ENCODE measurements at regions not wholly inside any gene's neighbourhood (a gene's known extent, or its start where the extent isn't known, plus 50 kb on each side); places are given as distances from the start of the nearest gene placed in this dataset.
"Not testable (repeated sequence)": the region's sequence is repeated elsewhere in the genome, so short reads cannot be mapped to it uniquely, and the experiment has no call there.

DNA sequence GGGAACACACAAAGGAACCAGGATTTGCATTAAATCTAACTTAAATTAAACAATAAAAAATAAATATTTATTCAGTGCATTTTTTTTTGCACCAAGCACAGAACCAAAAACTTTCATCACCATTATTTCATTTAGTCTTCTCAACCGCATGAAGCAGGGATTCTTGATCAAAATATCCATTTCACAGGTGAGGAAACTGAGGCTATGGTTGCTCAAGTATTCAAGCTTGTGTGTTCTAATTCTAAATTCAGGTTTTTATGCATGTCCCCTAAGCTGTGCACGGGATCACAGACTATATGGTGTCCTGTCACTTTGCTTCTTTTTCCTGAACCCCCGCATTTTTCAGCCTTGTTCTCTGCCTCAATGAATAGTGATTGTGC is 64.3 kb upstream of the BCL6 start:
- Mint-ChIP-seq H3K4me3 (no peak overlapping the region), H3K4me1 (peaks cover 15 to 18% of the 10 kb centered on the region in 2 donors), H3K36me3 (peaks cover 2 to 3% of the 10 kb centered on the region in 2 donors), H3K9me3 (peaks cover 2 to 5% of the 10 kb centered on the region in 2 donors), H3K27me3 (no peaks in the 10 kb centered on the region), H3K27ac (peak overlapping the region; percentile 27)
- no peak for DNase-seq
- no peak for ATAC-seq (replicated peaks)

DNA sequence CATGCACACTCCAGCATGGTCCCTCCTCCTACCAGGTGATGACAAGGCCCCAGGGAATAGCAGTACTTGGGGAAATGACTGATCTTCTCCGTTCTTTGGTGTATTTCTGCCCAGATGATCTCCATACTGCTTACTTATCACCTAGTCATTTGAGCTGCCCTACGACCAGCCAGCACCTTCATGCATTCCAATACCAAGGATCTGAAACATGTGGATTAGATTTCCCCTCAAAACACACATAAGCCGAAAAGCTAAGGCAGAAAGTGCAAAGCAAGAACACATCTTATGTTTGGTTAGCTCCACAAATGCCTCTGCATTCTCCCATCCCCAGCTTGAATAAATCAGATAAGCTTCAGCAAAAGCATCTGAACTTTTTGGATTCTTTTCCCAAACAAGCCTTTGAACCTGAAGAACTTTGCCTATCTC is 64.8 kb upstream of the BCL6 start:
- Mint-ChIP-seq H3K27me3 (no peaks in the 10 kb centered on the region), H3K9me3 (peaks cover 2 to 5% of the 10 kb centered on the region in 2 donors), H3K36me3 (peaks cover 2 to 3% of the 10 kb centered on the region in 2 donors), H3K4me3 (no peak overlapping the region), H3K27ac (peak overlapping the region; percentile 27), H3K4me1 (peaks cover 11 to 14% of the 10 kb centered on the region in 2 donors)
- DNase-seq (no peak), ATAC-seq (replicated peaks) (peak in 1 of 2 donors; percentile 40)

DNA sequence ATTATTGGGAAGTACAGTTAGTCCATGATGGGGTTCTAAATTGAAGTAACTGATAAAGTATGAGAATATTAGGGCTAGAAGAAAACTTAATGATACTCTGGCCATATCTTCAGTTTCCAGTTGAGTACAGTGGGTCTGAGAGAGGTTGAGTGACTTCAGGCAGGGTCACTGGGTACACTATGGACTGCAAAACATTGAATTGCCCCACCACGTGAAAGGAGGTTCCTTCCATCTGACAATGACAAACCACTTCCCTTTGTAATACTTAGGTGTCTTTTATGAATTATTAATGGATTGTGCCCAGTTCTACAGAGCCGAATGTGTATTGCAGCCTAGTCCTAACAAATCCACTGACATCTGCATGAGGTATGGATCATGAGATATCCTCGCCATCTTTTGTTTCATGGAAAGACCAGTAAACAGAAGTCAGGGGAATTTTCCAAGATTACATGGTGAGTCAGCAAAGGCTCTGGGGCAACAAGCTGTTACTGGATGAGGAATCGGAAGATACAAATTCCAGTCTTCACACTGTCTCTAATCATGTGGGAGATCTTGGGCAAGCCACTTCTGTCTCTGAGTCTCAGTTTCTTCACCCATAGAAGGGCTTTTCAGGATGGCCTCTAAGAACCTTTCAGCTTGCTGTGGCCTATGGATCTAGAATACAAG is 66.5 kb upstream of the BCL6 start:
- H3K4me3 Mint-ChIP-seq, result no peak overlapping the region
- H3K36me3 Mint-ChIP-seq, result peaks cover 0 to under 1% of the 10 kb centered on the region in 2 donors
- no peak overlapping the region for H3K27ac Mint-ChIP-seq
- H3K4me1 Mint-ChIP-seq, result peaks cover 11 to 14% of the 10 kb centered on the region in 2 donors
- H3K27me3 Mint-ChIP-seq, result peaks cover 0 to 3% of the 10 kb centered on the region in 2 donors
- ATAC-seq (replicated peaks), result no peak
- DNase-seq, result no peak
- H3K9me3 Mint-ChIP-seq, result no peaks in the 10 kb centered on the region

DNA sequence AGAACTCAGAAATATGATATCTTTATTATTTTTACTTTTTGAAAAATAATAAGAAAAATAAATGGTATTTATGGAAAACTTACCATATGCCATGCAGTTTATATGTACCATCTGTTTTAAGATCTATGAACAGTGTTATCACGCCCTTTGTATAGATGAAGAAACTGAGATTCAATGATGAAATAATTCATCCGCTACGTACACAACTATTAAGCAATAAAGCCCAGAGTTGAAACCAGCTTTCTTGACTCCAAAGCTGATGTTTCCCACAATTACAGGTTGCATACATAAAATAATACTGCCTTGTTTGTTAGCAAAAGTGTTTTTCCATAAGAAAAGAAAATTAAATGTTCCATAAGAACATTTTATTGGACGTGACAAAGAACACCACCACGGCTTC is 67.2 kb upstream of the BCL6 start:
- Mint-ChIP-seq H3K9me3 (peaks cover 3% of the 10 kb centered on the region in 2 donors), H3K4me1 (peaks cover 12 to 14% of the 10 kb centered on the region in 2 donors), H3K27me3 (peaks cover 0 to 3% of the 10 kb centered on the region in 2 donors), H3K27ac (no peak overlapping the region), H3K36me3 (no peaks in the 10 kb centered on the region), H3K4me3 (no peak overlapping the region)
- DNase-seq (no peak), ATAC-seq (replicated peaks) (no peak)

DNA sequence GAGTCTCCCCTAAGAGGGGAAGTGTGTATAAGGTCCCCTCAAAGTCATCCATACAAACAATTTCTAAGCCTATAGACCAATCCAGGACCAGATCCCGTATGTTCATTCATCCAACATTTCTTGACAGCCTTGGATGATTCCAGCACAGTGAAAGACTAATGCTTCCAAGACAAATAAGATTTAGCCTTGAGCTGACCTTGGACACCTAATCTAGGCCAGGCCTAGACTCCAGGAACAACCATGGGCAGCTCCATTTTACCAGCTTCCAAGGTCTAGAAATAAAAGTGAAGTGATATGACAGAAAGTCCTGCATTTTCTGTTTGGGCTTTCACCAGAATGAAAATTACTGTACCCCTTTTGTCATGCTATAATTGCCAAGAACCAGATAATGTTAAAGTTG is 67.9 kb upstream of the BCL6 start:
- DNase-seq, result no peak
- Mint-ChIP-seq H3K9me3 (peaks cover 5 to 7% of the 10 kb centered on the region in 2 donors), H3K4me1 (peaks cover 15 to 20% of the 10 kb centered on the region in 2 donors), H3K27ac (no peak overlapping the region), H3K36me3 (no peaks in the 10 kb centered on the region), H3K27me3 (peaks cover 0 to 3% of the 10 kb centered on the region in 2 donors), H3K4me3 (no peak overlapping the region)
- ATAC-seq (replicated peaks), result no peak

DNA sequence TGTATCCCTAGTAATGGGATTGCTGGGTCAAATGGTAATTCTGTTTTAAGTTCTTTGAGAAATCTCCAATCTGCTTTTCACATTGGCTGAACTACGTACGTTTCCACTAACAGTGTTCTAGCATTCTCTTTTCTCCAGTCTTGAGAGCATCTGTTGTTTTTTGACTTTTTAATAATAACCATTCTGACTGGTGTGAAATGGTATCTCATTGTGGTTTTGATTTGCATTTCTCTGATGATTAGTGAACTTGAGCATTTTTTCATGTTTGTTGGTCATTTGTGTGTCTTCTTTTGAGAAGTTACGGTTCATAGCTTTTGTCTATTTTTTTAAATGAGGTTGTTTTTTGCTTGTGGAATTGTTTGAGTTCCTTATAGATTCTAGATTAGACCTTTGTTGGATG is 72.5 kb upstream of the BCL6 start:
- ATAC-seq (replicated peaks); H3K9me3 Mint-ChIP-seq; H3K36me3 Mint-ChIP-seq; DNase-seq; H3K4me1 Mint-ChIP-seq; H3K27ac Mint-ChIP-seq; H3K4me3 Mint-ChIP-seq; H3K27me3 Mint-ChIP-seq: not testable (repeated sequence)

DNA sequence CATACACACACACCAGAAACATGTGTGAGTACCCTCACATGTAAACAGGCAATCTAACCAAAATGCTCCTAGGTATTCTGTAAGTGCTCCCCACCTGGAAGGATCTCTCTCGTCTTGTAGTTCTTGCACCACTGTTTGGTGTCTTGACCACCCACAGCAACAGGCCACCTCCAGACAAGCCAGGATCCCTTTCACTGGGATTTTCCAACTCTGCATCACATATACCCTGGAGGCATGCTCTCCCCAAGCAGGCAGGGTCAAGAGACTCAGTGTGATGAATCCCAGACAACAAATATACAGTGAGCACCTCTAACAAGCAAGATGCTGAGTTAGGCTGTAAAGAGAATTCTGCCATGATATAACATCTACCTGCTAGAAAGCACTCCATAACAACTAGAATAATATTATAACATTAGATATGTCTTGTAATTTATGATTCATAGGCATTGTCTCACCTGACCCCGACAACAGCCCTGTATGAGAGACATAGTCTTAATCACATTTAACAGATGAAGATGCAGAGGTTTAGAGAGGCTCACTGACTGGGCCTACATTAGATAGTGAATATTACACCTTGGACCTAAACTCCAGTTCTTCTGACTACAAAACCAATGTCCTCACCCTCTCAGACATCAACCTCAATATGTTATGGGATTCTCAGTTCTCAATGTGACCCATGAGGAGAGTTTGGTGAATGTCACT is 76.5 kb upstream of the BCL6 start:
- H3K36me3 Mint-ChIP-seq, result no peaks in the 10 kb centered on the region
- no peak for ATAC-seq (replicated peaks)
- peaks cover 5 to 7% of the 10 kb centered on the region in 2 donors for H3K9me3 Mint-ChIP-seq
- no peaks in the 10 kb centered on the region for H3K27me3 Mint-ChIP-seq
- H3K4me3 Mint-ChIP-seq, result no peak overlapping the region
- no peak for DNase-seq
- no peak overlapping the region for H3K27ac Mint-ChIP-seq
- H3K4me1 Mint-ChIP-seq, result peaks cover 6% of the 10 kb centered on the region in 2 donors

DNA sequence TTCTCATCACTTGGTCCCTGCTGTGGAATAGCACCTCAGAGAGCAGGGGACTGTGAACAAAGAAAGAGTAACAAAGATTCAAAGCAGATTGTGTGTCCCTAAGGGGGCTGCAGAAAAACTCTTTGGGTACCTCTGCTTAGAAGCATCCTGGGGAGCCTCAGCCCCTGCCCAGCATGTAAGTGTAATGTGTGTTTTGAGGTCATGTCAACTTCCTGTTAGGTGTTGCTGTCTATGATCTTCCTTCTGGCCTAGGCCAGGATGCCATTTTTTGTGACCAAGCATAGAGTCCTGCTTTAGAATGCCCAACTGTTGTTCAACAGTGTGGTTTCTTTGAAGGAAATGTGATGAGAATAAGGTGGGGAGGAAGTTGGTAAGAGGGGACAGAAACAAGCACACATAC is 77.1 kb upstream of the BCL6 start:
- Mint-ChIP-seq H3K27me3 (no peaks in the 10 kb centered on the region), H3K4me1 (peaks cover 6% of the 10 kb centered on the region in 2 donors), H3K27ac (no peak overlapping the region), H3K9me3 (peaks cover 2 to 5% of the 10 kb centered on the region in 2 donors), H3K4me3 (no peak overlapping the region), H3K36me3 (no peaks in the 10 kb centered on the region)
- ATAC-seq (replicated peaks), result no peak
- DNase-seq, result no peak

DNA sequence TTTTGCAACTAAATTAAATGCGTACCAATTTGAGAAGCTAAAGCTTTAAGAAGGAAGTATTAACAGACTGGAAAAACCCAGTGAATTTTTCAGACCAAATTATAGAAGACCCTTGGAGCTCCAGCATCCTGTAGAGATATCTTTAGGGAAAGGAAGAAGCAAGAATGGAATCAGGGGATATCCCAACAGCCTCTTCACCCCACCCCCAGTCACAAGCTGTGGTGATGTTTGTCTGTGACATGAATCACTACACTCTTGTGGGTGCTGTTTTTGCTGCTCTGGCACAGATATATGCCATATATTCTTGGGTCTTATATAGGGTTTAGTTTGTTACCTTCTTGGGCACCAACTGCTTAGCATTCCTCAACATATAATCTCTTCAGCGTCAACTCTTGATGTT is 78.5 kb upstream of the BCL6 start:
- no peaks in the 10 kb centered on the region for H3K27me3 Mint-ChIP-seq
- ATAC-seq (replicated peaks), result no peak

DNA sequence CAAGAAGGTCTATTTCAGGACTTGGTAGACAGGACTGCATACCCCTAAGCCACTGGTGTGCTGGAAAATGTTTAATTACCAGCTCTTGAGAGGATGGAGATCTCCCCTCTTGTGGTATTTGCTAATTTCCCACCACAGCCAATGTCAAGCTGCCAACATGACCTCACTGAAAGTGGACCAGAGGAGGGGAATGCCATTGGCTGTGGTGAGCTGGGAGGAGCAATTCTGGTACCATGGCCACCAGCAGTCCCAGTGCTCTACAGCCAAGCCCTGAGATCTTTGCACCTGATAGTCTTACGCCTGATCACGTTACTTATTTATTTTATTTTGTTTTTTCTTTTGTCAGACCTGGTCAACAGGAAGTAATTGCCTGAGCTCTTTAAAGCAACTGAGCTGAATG is 82.5 kb upstream of the BCL6 start:
- no peaks in the 10 kb centered on the region for H3K36me3 Mint-ChIP-seq

More for the DNA sequence above, 78.5 kb upstream of the BCL6 start:
- H3K9me3 Mint-ChIP-seq, result no peaks in the 10 kb centered on the region
- H3K4me3 Mint-ChIP-seq, result no peak overlapping the region
- H3K36me3 Mint-ChIP-seq, result no peaks in the 10 kb centered on the region
- no peak for DNase-seq
- peaks cover 5% of the 10 kb centered on the region in 2 donors for H3K4me1 Mint-ChIP-seq
- H3K27ac Mint-ChIP-seq, result peak overlapping the region; percentile 37

DNA sequence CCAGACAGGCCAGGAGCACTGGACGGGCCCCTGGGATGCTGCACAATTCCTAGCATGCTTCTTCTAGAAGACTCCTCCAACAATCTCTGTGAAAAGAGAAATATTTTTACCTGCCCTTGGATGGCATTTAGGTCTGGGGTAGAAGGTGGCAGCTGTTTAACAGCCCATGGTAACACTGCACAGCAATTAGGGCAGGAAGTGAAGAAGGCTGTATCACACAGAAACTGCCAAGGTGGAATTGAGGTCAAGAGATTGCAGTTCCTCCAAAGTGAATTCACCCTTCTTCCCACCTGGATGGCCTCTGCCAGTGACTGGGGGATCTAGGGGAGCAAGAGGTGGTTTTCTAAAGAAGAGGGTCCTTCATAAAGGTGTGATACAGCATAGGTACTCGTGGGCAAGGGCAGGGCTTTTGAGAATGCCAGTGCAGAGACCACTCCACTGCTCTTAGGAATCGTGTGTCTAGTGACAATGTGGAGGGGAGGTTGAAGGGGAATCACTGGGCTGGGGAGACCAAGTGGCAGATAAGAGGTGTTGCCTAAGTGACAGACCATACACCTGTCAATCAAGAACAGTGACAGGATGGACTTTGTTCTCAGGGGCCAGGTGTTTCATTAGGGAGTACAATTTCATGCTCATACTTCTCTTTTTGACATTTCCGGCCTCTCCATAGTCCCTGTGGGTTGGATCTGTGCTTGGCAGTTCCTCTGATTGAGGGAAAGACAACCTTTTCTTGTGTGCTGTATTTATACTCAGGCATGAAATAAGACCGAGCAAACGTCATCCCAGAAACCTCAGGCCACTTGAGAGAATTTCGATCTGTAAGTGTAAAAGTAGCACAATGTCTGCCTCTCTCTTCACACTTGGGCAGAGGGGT is 83.5 kb upstream of the BCL6 start:
- Mint-ChIP-seq H3K27ac (no peak overlapping the region), H3K27me3 (peaks cover 0 to 4% of the 10 kb centered on the region in 2 donors), H3K4me3 (no peak overlapping the region), H3K36me3 (no peaks in the 10 kb centered on the region), H3K9me3 (peaks cover 0 to 3% of the 10 kb centered on the region in 2 donors), H3K4me1 (peaks cover 14 to 15% of the 10 kb centered on the region in 2 donors)
- DNase-seq (no peak), ATAC-seq (replicated peaks) (peak; percentile 63 to 81)

More for the DNA sequence above, 82.5 kb upstream of the BCL6 start:
- H3K27ac Mint-ChIP-seq, result no peak overlapping the region
- peaks cover 0 to 4% of the 10 kb centered on the region in 2 donors for H3K27me3 Mint-ChIP-seq
- no peak for DNase-seq
- H3K4me1 Mint-ChIP-seq, result peaks cover 11 to 15% of the 10 kb centered on the region in 2 donors
- no peak overlapping the region for H3K4me3 Mint-ChIP-seq
- peaks cover 0 to 3% of the 10 kb centered on the region in 2 donors for H3K9me3 Mint-ChIP-seq
- no peak for ATAC-seq (replicated peaks)

DNA sequence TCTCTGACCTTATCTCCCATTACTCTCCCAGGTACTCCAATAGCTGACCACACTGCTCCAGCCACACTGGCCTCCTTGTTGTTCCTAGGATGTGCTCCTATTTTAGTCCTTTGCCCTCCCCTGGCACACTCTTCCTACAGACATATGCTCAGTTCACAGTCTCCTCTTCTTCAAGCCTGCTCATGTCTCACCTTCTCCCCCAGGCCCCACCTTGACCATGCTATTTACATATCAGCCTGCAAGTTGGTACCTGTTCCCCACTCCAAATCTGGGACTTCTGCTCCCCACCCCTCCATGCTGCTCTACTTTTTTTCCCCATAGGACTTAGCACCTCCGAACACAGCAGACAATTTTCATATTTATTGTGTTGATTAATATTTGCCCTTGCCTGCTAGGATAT is 84.9 kb upstream of the BCL6 start:
- peaks cover 0 to 4% of the 10 kb centered on the region in 2 donors for H3K27me3 Mint-ChIP-seq
- peaks cover 23 to 26% of the 10 kb centered on the region in 2 donors for H3K4me1 Mint-ChIP-seq
- H3K36me3 Mint-ChIP-seq, result peaks cover 2 to 3% of the 10 kb centered on the region in 2 donors
- DNase-seq, result no peak
- peaks cover 4 to 9% of the 10 kb centered on the region in 2 donors for H3K9me3 Mint-ChIP-seq
- no peak overlapping the region for H3K4me3 Mint-ChIP-seq
- H3K27ac Mint-ChIP-seq, result peak overlapping the region; percentile 20
- no peak for ATAC-seq (replicated peaks)

DNA sequence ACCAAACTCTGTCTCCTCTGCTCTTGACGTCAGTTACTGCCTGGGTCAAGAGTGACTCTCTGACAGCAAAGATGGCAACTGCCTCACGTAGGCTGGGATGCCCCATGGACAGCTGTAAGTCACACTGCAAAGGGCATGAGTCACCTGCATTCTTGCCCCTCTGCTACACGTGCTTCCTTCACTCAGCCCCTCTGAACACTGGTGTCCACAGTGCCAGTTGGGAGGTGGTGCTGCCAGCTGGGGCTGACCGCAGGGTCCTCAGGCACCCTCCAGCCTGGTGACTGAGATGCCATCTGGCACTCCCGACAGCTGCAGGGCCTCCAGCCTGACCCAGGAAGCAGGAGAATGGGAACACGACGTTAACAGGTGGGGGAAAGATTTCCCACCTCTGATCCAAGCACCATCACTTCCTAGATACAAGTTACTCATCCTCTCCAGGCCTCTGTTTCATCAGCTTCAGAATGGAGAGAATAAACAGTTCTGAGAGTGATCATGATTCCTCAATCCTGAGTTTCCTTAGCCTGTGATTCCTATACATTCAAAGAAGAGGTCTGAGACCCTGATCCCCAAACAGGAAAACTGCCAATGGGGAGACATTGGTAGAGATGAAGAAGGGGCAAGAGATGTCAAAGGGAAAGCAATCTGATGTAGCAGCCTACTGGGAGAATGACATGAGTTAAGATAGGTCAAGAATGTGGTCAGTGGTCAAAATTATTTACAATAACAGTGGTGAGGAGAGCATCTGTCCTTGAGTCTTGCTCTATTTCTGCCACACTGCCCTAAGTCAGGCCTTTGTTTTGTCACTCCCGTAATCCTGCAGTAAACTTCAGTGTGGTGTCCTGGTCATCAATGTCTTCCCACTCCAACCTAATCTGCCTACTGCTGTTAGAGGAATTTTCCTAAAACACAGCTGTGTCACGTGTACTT is 86.1 kb upstream of the BCL6 start:
- H3K4me3 Mint-ChIP-seq, result no peak overlapping the region
- H3K27me3 Mint-ChIP-seq, result peaks cover 0 to 4% of the 10 kb centered on the region in 2 donors
- no peak overlapping the region for H3K27ac Mint-ChIP-seq
- no peak for ATAC-seq (replicated peaks)
- peaks cover 4 to 9% of the 10 kb centered on the region in 2 donors for H3K9me3 Mint-ChIP-seq
- no peak for DNase-seq
- peaks cover 23 to 26% of the 10 kb centered on the region in 2 donors for H3K4me1 Mint-ChIP-seq
- peaks cover 2 to 3% of the 10 kb centered on the region in 2 donors for H3K36me3 Mint-ChIP-seq
